ENCODE measurements at regions not wholly inside any gene's neighbourhood (a gene's known extent, or its start where the extent isn't known, plus 50 kb on each side); places are given as distances from the start of the nearest gene placed in this dataset.

- TF ChIP-seq EZH2 (IDR thresholded peaks at IDR 0.05; ENCODE audit: low read length, missing control alignments) (no peak), CTCF (conservative IDR thresholded peaks at IDR 0.05 in 1 of 2, IDR thresholded peaks at IDR 0.05 in 1 of 2; ENCODE audit: low read depth in 1 of 2, low read length in 2 of 2) (no peak)
Observed at GRCh38 chr18:78730546-78730945, 249.1 kb upstream of the SALL3 start.

Data from fibroblast of lung (primary cell).